SK-N-SH treated with all-trans-retinoic acid at 6 μM for 48 hours (cell line): ENCODE measurements at regions not wholly inside any gene's neighbourhood (a gene's known extent, or its start where the extent isn't known, plus 50 kb on each side); places are given as distances from the start of the nearest gene placed in this dataset.
A peak's percentile ranks its signal among the peaks of the same experiment; 100 is the strongest.

Source experiments
- ATAC-seq: fragments of 200-7000 bp; cut with Tn5 transposase; 3 replicates; pipeline ENCODE4 v1.9.1; 2020; ENCODE audit warnings: mild to moderate bottlenecking, moderate library complexity
- ARNTL ChIP-seq: fragments of 450-650 bp; formaldehyde crosslinking; IDR thresholded peaks from 2 replicates; pipeline ENCODE4 v1.5.0; 2020; ENCODE audit warnings: low read depth, mild to moderate bottlenecking, moderate library complexity, borderline replicate concordance
- BACH2 ChIP-seq: fragments of 250-450 bp; sonication (Bioruptor Pico); IDR thresholded peaks from 2 replicates; pipeline ENCODE4 v1.9.0; 2021; ENCODE audit warnings: mild to moderate bottlenecking, borderline replicate concordance
- CSDC2 ChIP-seq: fragments of 250-450 bp; sonication (Bioruptor Pico); IDR thresholded peaks from 2 replicates; pipeline ENCODE4 v1.5.0; 2020; ENCODE audit warnings: mild to moderate bottlenecking, moderate library complexity
- ESRRG ChIP-seq: fragments of 250-450 bp; sonication (Bioruptor Pico); IDR thresholded peaks from 2 replicates; pipeline ENCODE4 v1.6.1; 2021; ENCODE audit warnings: mild to moderate bottlenecking
- GLIS3 ChIP-seq: fragments of 250-450 bp; sonication (Bioruptor Pico); IDR thresholded peaks from 2 replicates; pipeline ENCODE4 v1.5.0; 2020; ENCODE audit warnings: mild to moderate bottlenecking, moderate library complexity
- ISL1 ChIP-seq: fragments of 250-450 bp; sonication (Bioruptor Pico); IDR thresholded peaks from 2 replicates; pipeline ENCODE4 v2.1.2; 2022; ENCODE audit warnings: mild to moderate bottlenecking, moderate library complexity
- OSR1 ChIP-seq: fragments of 250-450 bp; sonication (Bioruptor Pico); IDR thresholded peaks from 2 replicates; pipeline ENCODE4 v1.8.0; 2022; ENCODE audit warnings: moderate library complexity, mild to moderate bottlenecking, inconsistent platforms
- PATZ1 ChIP-seq: fragments of 250-450 bp; sonication (Bioruptor Pico); IDR thresholded peaks from 2 replicates; pipeline ENCODE4 v1.8.0; 2020; ENCODE audit warnings: mild to moderate bottlenecking, moderate library complexity, borderline replicate concordance
- RARB ChIP-seq: fragments of 250-450 bp; sonication (Bioruptor Pico); IDR thresholded peaks from 2 replicates; pipeline ENCODE4 v1.8.0; 2021; ENCODE audit warnings: mild to moderate bottlenecking, moderate library complexity
- TCF4 ChIP-seq: fragments of 250-450 bp; sonication (Bioruptor Pico); IDR thresholded peaks from 2 replicates; pipeline ENCODE4 v1.8.0; 2021; ENCODE audit warnings: mild to moderate bottlenecking, moderate library complexity, borderline replicate concordance
- TOX ChIP-seq: fragments of 250-450 bp; sonication (Bioruptor Pico); IDR thresholded peaks from 2 replicates; pipeline ENCODE4 v1.8.0; 2021; ENCODE audit warnings: mild to moderate bottlenecking, moderate library complexity, borderline replicate concordance
- ZC3H10 ChIP-seq: fragments of 250-450 bp; sonication (Bioruptor Pico); IDR thresholded peaks from 2 replicates; pipeline ENCODE4 v1.5.1; 2021; ENCODE audit warnings: mild to moderate bottlenecking, moderate library complexity
- ZFP3 ChIP-seq: fragments of 250-450 bp; sonication (Bioruptor Pico); IDR thresholded peaks from 2 replicates; pipeline ENCODE4 v1.5.0; 2020; ENCODE audit warnings: mild to moderate bottlenecking, moderate library complexity
- ZFP30 ChIP-seq: fragments of 450-650 bp; formaldehyde crosslinking; IDR thresholded peaks from 2 replicates; pipeline ENCODE4 v1.5.0; 2022; ENCODE audit warnings: mild to moderate bottlenecking, moderate library complexity
- ZNF565 ChIP-seq: fragments of 450-650 bp; formaldehyde crosslinking; conservative IDR thresholded peaks from 2 replicates; pipeline ENCODE4 v1.5.0; 2020; ENCODE audit warnings: low read depth, mild to moderate bottlenecking, moderate library complexity
- ZNF70 ChIP-seq: fragments of 450-650 bp; formaldehyde crosslinking; IDR thresholded peaks from 2 replicates; pipeline ENCODE4 v1.5.0; 2020; ENCODE audit warnings: mild to moderate bottlenecking, moderate library complexity
- ZNF8 ChIP-seq: fragments of 450-650 bp; formaldehyde crosslinking; IDR thresholded peaks from 2 replicates; pipeline ENCODE4 v1.5.0; 2020; ENCODE audit warnings: mild to moderate bottlenecking, moderate library complexity
- TF ChIP-seq, protein P1 (sequence below): fragments of 250-450 bp; sonication (Bioruptor Pico); IDR thresholded peaks from 2 replicates; pipeline ENCODE4 v1.5.0; 2020; ENCODE audit warnings: mild to moderate bottlenecking, moderate library complexity
- TF ChIP-seq, protein P2 (sequence below): fragments of 250-450 bp; sonication (Bioruptor Pico); IDR thresholded peaks from 2 replicates; pipeline ENCODE4 v1.5.1; 2021; ENCODE audit warnings: mild to moderate bottlenecking, moderate library complexity
- TF ChIP-seq, protein P3 (sequence below): fragments of 250-450 bp; sonication (Bioruptor Pico); IDR thresholded peaks from 2 replicates; pipeline ENCODE4 v1.5.1; 2020; ENCODE audit warnings: low read depth, mild to moderate bottlenecking, moderate library complexity

- no peak for ATAC-seq
- TF ChIP-seq GLIS3 (CRISPR knock-in tag) (no peak), ZFP3 (CRISPR knock-in tag) (no peak), ESRRG (CRISPR knock-in tag) (no peak), ZNF8 (CRISPR knock-in tag) (no peak), TOX (CRISPR knock-in tag) (no peak), ZNF565 (CRISPR knock-in tag) (no peak), BACH2 (CRISPR knock-in tag) (no peak), ISL1 (CRISPR knock-in tag) (no peak), TCF4 (CRISPR knock-in tag) (no peak), ZNF70 (no peak), OSR1 (no peak), ZC3H10 (CRISPR knock-in tag) (no peak)
- TF ChIP-seq, protein P1, sequence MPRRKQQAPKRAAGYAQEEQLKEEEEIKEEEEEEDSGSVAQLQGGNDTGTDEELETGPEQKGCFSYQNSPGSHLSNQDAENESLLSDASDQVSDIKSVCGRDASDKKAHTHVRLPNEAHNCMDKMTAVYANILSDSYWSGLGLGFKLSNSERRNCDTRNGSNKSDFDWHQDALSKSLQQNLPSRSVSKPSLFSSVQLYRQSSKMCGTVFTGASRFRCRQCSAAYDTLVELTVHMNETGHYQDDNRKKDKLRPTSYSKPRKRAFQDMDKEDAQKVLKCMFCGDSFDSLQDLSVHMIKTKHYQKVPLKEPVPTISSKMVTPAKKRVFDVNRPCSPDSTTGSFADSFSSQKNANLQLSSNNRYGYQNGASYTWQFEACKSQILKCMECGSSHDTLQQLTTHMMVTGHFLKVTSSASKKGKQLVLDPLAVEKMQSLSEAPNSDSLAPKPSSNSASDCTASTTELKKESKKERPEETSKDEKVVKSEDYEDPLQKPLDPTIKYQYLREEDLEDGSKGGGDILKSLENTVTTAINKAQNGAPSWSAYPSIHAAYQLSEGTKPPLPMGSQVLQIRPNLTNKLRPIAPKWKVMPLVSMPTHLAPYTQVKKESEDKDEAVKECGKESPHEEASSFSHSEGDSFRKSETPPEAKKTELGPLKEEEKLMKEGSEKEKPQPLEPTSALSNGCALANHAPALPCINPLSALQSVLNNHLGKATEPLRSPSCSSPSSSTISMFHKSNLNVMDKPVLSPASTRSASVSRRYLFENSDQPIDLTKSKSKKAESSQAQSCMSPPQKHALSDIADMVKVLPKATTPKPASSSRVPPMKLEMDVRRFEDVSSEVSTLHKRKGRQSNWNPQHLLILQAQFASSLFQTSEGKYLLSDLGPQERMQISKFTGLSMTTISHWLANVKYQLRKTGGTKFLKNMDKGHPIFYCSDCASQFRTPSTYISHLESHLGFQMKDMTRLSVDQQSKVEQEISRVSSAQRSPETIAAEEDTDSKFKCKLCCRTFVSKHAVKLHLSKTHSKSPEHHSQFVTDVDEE (CRISPR knock-in tag): no peak
Observed at GRCh38 chr13:30816736-30817135, 81.4 kb downstream of the ALOX5AP start.

GRCh38 chr13:30818323-30818960, 83.1 kb downstream of the ALOX5AP start:
- peak; percentile 82 for ATAC-seq
- TF ChIP-seq ISL1 (CRISPR knock-in tag) (0 out of 2 replicates have a peak, but pooled peaks have one; percentile 15), ZNF565 (CRISPR knock-in tag) (no peak), TCF4 (CRISPR knock-in tag) (no peak)

DNA sequence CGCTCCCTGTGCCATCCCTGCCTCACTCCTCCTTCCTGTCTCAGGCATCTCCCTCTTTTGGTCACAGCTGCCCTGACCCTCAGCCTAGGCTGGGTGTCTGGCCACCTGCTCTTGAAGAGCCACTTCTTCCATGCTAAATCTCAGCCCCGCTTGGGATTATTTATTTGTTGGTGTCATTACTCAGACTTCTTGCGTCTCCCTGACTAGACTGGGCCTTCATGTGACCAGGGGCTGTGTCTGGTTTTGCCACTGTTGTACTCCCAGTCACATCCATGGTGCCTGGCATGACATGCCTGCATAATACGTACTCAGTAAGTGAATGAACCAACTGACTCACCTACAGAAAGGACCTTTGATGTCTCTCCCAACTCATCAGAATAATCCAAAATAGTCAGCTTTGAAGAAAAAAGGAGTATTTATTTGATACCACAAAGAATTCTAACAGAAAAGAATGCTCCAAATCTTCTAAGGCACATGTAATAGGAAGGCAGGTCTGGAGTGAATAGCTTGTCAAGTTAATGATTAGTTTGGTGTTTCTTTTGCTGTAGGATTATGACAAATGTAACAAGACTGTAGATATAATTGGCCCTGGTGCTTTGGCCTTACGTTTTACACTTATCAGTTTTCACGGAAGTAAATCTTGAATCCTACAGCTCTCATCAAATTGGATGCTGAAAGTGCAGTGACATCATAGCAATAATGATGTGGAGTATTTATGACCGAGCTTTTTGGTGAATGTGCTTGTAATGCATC, 84.0 kb downstream of the ALOX5AP start:
- TF ChIP-seq ESRRG (CRISPR knock-in tag): no peak
- no peak for TF ChIP-seq RARB (CRISPR knock-in tag)
- TF ChIP-seq ARNTL (CRISPR knock-in tag): no peak
- TF ChIP-seq, protein P2, sequence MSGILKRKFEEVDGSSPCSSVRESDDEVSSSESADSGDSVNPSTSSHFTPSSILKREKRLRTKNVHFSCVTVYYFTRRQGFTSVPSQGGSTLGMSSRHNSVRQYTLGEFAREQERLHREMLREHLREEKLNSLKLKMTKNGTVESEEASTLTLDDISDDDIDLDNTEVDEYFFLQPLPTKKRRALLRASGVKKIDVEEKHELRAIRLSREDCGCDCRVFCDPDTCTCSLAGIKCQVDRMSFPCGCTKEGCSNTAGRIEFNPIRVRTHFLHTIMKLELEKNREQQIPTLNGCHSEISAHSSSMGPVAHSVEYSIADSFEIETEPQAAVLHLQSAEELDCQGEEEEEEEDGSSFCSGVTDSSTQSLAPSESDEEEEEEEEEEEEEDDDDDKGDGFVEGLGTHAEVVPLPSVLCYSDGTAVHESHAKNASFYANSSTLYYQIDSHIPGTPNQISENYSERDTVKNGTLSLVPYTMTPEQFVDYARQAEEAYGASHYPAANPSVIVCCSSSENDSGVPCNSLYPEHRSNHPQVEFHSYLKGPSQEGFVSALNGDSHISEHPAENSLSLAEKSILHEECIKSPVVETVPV (CRISPR knock-in tag): no peak
- TF ChIP-seq, all 23 proteins: peak for 0
- no peak for ATAC-seq

- ATAC-seq: no peak
- TF ChIP-seq, protein P2 (CRISPR knock-in tag): no peak
- TF ChIP-seq ARNTL (CRISPR knock-in tag) (no peak), ZFP30 (CRISPR knock-in tag) (no peak), OSR1 (no peak), ESRRG (CRISPR knock-in tag) (no peak), TCF4 (CRISPR knock-in tag) (no peak), PATZ1 (CRISPR knock-in tag) (no peak), CSDC2 (no peak), GLIS3 (CRISPR knock-in tag) (no peak), ZNF8 (CRISPR knock-in tag) (no peak), BACH2 (CRISPR knock-in tag) (no peak), ISL1 (CRISPR knock-in tag) (no peak)
- TF ChIP-seq, protein P1 (CRISPR knock-in tag): no peak
- TF ChIP-seq, protein P3, sequence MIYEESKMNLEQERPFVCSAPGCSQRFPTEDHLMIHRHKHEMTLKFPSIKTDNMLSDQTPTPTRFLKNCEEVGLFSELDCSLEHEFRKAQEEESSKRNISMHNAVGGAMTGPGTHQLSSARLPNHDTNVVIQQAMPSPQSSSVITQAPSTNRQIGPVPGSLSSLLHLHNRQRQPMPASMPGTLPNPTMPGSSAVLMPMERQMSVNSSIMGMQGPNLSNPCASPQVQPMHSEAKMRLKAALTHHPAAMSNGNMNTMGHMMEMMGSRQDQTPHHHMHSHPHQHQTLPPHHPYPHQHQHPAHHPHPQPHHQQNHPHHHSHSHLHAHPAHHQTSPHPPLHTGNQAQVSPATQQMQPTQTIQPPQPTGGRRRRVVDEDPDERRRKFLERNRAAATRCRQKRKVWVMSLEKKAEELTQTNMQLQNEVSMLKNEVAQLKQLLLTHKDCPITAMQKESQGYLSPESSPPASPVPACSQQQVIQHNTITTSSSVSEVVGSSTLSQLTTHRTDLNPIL: no peak
Observed at GRCh38 chr13:30821421-30821820, 84.7 kb upstream of the MEDAG start.
